HG03378 (cell line): ENCODE measurements at regions not wholly inside any gene's neighbourhood (a gene's known extent, or its start where the extent isn't known, plus 50 kb on each side); places are given as distances from the start of the nearest gene placed in this dataset.

Experiments used
- ATAC-seq: cut with Tn5 transposase; IDR thresholded peaks from one replicate; pipeline ENCODE4 v1.9.1; 2021; ENCODE audit warnings: mild to moderate bottlenecking, moderate library complexity; ENCODE audit not compliant: unreplicated experiment

- no peak for ATAC-seq
Observed at GRCh38 chr1:218633238-218633988, 288.3 kb downstream of the TGFB2 start.

GRCh38 chr1:218634212-218634611 is 289.1 kb downstream of the TGFB2 start:
- no peak for ATAC-seq

GRCh38 chr1:218636548-218636947 is 291.4 kb downstream of the TGFB2 start:
- no peak for ATAC-seq

- ATAC-seq: no peak
Observed at GRCh38 chr1:218640173-218640572, 295.0 kb downstream of the TGFB2 start.

- no peak for ATAC-seq
Observed at GRCh38 chr1:218642033-218642948, 297.2 kb downstream of the TGFB2 start.

- ATAC-seq: no peak
Observed at GRCh38 chr1:218643281-218643680, 298.1 kb downstream of the TGFB2 start.

- no peak for ATAC-seq
Observed at GRCh38 chr1:218643926-218644325, 298.8 kb downstream of the TGFB2 start.

GRCh38 chr1:218646288-218646687 is 301.2 kb downstream of the TGFB2 start:
- no peak for ATAC-seq

GRCh38 chr1:218656301-218657037 is 311.3 kb downstream of the TGFB2 start:
- no peak for ATAC-seq

- ATAC-seq: no peak
Observed at GRCh38 chr1:218658269-218658668, 313.1 kb downstream of the TGFB2 start.

- ATAC-seq: no peak
Observed at GRCh38 chr1:218658899-218659298, 313.8 kb downstream of the TGFB2 start.

GRCh38 chr1:218659911-218660677 is 315.0 kb downstream of the TGFB2 start:
- ATAC-seq: no peak

- ATAC-seq: no peak
Observed at GRCh38 chr1:218660678-218661053, 315.5 kb downstream of the TGFB2 start.

- no peak for ATAC-seq
Observed at GRCh38 chr1:218661411-218661810, 316.3 kb downstream of the TGFB2 start.

GRCh38 chr1:218664385-218665170 is 319.4 kb downstream of the TGFB2 start:
- no peak for ATAC-seq

- no peak for ATAC-seq
Observed at GRCh38 chr1:218665221-218665620, 320.1 kb downstream of the TGFB2 start.

GRCh38 chr1:218666263-218666662 is 321.1 kb downstream of the TGFB2 start:
- no peak for ATAC-seq

GRCh38 chr1:218667781-218668516 is 322.8 kb downstream of the TGFB2 start:
- ATAC-seq: no peak

GRCh38 chr1:218669431-218669830 is 324.3 kb downstream of the TGFB2 start:
- ATAC-seq: no peak
